ENCODE measurements at regions not wholly inside any gene's neighbourhood (a gene's known extent, or its start where the extent isn't known, plus 50 kb on each side); places are given as distances from the start of the nearest gene placed in this dataset.

DNA sequence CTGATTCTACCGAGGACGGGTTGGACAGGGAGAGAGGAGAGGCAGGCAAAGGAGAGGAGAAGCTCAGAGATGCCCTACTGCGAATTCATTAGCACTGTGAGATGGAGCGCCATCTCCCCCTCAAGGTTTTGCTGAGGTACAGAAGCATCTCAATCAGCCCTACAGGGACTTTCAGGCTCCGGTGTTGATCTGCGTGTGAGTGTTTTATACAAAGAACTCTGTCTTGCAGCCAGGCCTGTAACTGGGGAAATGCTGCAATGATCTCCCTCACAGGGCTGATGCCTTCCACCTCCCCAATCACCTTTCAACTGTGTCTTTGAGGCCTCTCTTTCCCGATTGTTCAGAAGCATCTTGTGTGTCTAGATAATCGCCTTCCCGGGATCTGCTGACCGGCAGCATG lies 74.8 kb downstream of the IRX6 start (continued):
- TF ChIP-seq, protein P1, sequence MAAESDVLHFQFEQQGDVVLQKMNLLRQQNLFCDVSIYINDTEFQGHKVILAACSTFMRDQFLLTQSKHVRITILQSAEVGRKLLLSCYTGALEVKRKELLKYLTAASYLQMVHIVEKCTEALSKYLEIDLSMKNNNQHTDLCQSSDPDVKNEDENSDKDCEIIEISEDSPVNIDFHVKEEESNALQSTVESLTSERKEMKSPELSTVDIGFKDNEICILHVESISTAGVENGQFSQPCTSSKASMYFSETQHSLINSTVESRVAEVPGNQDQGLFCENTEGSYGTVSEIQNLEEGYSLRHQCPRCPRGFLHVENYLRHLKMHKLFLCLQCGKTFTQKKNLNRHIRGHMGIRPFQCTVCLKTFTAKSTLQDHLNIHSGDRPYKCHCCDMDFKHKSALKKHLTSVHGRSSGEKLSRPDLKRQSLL (tag by site-specific recombination; IDR thresholded peaks at IDR 0.05) = no peak
- TF ChIP-seq EGR2 (tag by site-specific recombination; IDR thresholded peaks at IDR 0.05; ENCODE audit: low read depth) (no peak), ZNF501 (tag by site-specific recombination; IDR thresholded peaks at IDR 0.05) (no peak), ZNF571 (tag by site-specific recombination; IDR thresholded peaks at IDR 0.05) (no peak), KLF7 (tag by site-specific recombination; IDR thresholded peaks at IDR 0.05; ENCODE audit: borderline replicate concordance) (no peak), ZNF391 (tag by site-specific recombination; IDR thresholded peaks at IDR 0.05; ENCODE audit: borderline replicate concordance, low read depth) (no peak)
- TF ChIP-seq, protein P2, sequence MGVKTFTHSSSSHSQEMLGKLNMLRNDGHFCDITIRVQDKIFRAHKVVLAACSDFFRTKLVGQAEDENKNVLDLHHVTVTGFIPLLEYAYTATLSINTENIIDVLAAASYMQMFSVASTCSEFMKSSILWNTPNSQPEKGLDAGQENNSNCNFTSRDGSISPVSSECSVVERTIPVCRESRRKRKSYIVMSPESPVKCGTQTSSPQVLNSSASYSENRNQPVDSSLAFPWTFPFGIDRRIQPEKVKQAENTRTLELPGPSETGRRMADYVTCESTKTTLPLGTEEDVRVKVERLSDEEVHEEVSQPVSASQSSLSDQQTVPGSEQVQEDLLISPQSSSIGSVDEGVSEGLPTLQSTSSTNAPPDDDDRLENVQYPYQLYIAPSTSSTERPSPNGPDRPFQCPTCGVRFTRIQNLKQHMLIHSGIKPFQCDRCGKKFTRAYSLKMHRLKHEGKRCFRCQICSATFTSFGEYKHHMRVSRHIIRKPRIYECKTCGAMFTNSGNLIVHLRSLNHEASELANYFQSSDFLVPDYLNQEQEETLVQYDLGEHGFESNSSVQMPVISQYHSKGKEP (tag by site-specific recombination; IDR thresholded peaks at IDR 0.05) = no peak

DNA sequence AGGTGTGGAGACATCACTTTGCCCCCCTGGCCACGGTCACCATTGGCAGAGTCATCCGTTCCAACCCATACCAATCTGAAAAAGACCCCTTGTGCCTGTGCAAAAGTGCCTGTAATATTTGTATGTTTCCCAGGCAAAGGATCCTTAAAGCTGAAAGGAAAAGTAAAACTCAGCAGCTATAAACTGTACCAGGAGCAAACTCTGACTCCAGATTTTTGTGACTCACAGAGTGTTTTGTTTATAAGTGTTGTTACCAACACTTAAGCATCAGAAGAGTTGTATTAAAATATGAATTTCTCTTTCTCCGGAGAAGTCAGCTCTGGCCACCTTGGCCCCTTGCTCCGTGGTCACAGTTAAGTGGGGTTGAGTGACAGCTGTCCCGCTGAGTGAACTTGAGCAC lies 75.9 kb downstream of the IRX6 start:
- Histone ChIP-seq H3K36me3 (ENCODE audit: control insufficient read depth in 2 of 2, insufficient read depth in 1 of 2, low read length in 2 of 2) (no peaks in the 10 kb centered on the region), H3K9me3 (ENCODE audit: control insufficient read depth, insufficient read depth, low read depth, low read length) (no peaks in the 10 kb centered on the region), H3K4me3 (ENCODE audit: low read depth, low read length) (no peak overlapping the region), H3K27ac (ENCODE audit: extremely low read depth, low read depth, low read length) (no peak overlapping the region), H3K4me1 (ENCODE audit: control insufficient read depth, insufficient read depth, low read length) (no peaks in the 10 kb centered on the region)
- POLR2A ChIA-PET = no interaction called here
- CTCF ChIA-PET = no interaction called here
- TF ChIP-seq, protein P3, sequence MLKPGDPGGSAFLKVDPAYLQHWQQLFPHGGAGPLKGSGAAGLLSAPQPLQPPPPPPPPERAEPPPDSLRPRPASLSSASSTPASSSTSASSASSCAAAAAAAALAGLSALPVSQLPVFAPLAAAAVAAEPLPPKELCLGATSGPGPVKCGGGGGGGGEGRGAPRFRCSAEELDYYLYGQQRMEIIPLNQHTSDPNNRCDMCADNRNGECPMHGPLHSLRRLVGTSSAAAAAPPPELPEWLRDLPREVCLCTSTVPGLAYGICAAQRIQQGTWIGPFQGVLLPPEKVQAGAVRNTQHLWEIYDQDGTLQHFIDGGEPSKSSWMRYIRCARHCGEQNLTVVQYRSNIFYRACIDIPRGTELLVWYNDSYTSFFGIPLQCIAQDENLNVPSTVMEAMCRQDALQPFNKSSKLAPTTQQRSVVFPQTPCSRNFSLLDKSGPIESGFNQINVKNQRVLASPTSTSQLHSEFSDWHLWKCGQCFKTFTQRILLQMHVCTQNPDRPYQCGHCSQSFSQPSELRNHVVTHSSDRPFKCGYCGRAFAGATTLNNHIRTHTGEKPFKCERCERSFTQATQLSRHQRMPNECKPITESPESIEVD (tag by site-specific recombination; IDR thresholded peaks at IDR 0.05) = no peak
- TF ChIP-seq KLF1 (tag by site-specific recombination; IDR thresholded peaks at IDR 0.05) = no peak
- TF ChIP-seq ZNF23 (tag by site-specific recombination; IDR thresholded peaks at IDR 0.05; ENCODE audit: borderline replicate concordance) = no peak
- TF ChIP-seq, protein P4, sequence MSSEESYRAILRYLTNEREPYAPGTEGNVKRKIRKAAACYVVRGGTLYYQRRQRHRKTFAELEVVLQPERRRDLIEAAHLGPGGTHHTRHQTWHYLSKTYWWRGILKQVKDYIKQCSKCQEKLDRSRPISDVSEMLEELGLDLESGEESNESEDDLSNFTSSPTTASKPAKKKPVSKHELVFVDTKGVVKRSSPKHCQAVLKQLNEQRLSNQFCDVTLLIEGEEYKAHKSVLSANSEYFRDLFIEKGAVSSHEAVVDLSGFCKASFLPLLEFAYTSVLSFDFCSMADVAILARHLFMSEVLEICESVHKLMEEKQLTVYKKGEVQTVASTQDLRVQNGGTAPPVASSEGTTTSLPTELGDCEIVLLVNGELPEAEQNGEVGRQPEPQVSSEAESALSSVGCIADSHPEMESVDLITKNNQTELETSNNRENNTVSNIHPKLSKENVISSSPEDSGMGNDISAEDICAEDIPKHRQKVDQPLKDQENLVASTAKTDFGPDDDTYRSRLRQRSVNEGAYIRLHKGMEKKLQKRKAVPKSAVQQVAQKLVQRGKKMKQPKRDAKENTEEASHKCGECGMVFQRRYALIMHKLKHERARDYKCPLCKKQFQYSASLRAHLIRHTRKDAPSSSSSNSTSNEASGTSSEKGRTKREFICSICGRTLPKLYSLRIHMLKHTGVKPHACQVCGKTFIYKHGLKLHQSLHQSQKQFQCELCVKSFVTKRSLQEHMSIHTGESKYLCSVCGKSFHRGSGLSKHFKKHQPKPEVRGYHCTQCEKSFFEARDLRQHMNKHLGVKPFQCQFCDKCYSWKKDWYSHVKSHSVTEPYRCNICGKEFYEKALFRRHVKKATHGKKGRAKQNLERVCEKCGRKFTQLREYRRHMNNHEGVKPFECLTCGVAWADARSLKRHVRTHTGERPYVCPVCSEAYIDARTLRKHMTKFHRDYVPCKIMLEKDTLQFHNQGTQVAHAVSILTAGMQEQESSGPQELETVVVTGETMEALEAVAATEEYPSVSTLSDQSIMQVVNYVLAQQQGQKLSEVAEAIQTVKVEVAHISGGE (tag by site-specific recombination; conservative IDR thresholded peaks at IDR 0.05; ENCODE audit: low read depth) = no peak
- no peak for TF ChIP-seq ZNF843 (tag by site-specific recombination; IDR thresholded peaks at IDR 0.05)
- TF ChIP-seq, protein P5, sequence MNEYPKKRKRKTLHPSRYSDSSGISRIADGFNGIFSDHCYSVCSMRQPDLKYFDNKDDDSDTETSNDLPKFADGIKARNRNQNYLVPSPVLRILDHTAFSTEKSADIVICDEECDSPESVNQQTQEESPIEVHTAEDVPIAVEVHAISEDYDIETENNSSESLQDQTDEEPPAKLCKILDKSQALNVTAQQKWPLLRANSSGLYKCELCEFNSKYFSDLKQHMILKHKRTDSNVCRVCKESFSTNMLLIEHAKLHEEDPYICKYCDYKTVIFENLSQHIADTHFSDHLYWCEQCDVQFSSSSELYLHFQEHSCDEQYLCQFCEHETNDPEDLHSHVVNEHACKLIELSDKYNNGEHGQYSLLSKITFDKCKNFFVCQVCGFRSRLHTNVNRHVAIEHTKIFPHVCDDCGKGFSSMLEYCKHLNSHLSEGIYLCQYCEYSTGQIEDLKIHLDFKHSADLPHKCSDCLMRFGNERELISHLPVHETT (tag by site-specific recombination; IDR thresholded peaks at IDR 0.05) = no peak
- TF ChIP-seq ZNF184 (tag by site-specific recombination; IDR thresholded peaks at IDR 0.05) = no peak
- TF ChIP-seq, protein P6, sequence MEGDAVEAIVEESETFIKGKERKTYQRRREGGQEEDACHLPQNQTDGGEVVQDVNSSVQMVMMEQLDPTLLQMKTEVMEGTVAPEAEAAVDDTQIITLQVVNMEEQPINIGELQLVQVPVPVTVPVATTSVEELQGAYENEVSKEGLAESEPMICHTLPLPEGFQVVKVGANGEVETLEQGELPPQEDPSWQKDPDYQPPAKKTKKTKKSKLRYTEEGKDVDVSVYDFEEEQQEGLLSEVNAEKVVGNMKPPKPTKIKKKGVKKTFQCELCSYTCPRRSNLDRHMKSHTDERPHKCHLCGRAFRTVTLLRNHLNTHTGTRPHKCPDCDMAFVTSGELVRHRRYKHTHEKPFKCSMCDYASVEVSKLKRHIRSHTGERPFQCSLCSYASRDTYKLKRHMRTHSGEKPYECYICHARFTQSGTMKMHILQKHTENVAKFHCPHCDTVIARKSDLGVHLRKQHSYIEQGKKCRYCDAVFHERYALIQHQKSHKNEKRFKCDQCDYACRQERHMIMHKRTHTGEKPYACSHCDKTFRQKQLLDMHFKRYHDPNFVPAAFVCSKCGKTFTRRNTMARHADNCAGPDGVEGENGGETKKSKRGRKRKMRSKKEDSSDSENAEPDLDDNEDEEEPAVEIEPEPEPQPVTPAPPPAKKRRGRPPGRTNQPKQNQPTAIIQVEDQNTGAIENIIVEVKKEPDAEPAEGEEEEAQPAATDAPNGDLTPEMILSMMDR (tag by site-specific recombination; IDR thresholded peaks at IDR 0.05) = no peak
- TF ChIP-seq ZBTB8A (tag by site-specific recombination; IDR thresholded peaks at IDR 0.05) = no peak
- no peak for TF ChIP-seq ZNF521 (tag by site-specific recombination; IDR thresholded peaks at IDR 0.05)
- TF ChIP-seq, protein P7, sequence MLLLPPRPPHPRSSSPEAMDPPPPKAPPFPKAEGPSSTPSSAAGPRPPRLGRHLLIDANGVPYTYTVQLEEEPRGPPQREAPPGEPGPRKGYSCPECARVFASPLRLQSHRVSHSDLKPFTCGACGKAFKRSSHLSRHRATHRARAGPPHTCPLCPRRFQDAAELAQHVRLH (tag by site-specific recombination; IDR thresholded peaks at IDR 0.05) = no peak
- no peak for TF ChIP-seq ZNF133 (tag by site-specific recombination; IDR thresholded peaks at IDR 0.05)
- TF ChIP-seq ZNF530 (tag by site-specific recombination; IDR thresholded peaks at IDR 0.05; ENCODE audit: low read depth) = no peak
- TF ChIP-seq SP7 (tag by site-specific recombination; IDR thresholded peaks at IDR 0.05) = no peak
- TF ChIP-seq SCRT2 (tag by site-specific recombination; IDR thresholded peaks at IDR 0.05) = no peak
- TF ChIP-seq, protein P8, sequence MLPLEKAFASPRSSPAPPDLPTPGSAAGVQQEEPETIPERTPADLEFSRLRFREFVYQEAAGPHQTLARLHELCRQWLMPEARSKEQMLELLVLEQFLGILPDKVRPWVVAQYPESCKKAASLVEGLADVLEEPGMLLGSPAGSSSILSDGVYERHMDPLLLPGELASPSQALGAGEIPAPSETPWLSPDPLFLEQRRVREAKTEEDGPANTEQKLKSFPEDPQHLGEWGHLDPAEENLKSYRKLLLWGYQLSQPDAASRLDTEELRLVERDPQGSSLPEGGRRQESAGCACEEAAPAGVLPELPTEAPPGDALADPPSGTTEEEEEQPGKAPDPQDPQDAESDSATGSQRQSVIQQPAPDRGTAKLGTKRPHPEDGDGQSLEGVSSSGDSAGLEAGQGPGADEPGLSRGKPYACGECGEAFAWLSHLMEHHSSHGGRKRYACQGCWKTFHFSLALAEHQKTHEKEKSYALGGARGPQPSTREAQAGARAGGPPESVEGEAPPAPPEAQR (tag by site-specific recombination; IDR thresholded peaks at IDR 0.05) = no peak
